ENCODE measurements at regions not wholly inside any gene's neighbourhood (a gene's known extent, or its start where the extent isn't known, plus 50 kb on each side); places are given as distances from the start of the nearest gene placed in this dataset.

- Histone ChIP-seq H3K27ac (no peak overlapping the region), H3K4me1 (no peaks in the 10 kb centered on the region), H3K9ac (no peak overlapping the region), H3K4me2 (no peak overlapping the region), H4K20me1 (no peaks in the 10 kb centered on the region), H3K4me3 (no peak overlapping the region), H3K27me3 (0 out of 2 replicates have a peak, but pooled peaks cover 4% of the 10 kb centered on the region), H3K36me3 (no peaks in the 10 kb centered on the region), H3K9me3 (peaks cover 16% of the 10 kb centered on the region)
- TF ChIP-seq Cebpa-rat (IDR thresholded peaks at IDR 0.05): no peak
These were observed 251.1 kb upstream of the HTR2C start for GRCh38 chrX:114332766-114333165.

DNA sequence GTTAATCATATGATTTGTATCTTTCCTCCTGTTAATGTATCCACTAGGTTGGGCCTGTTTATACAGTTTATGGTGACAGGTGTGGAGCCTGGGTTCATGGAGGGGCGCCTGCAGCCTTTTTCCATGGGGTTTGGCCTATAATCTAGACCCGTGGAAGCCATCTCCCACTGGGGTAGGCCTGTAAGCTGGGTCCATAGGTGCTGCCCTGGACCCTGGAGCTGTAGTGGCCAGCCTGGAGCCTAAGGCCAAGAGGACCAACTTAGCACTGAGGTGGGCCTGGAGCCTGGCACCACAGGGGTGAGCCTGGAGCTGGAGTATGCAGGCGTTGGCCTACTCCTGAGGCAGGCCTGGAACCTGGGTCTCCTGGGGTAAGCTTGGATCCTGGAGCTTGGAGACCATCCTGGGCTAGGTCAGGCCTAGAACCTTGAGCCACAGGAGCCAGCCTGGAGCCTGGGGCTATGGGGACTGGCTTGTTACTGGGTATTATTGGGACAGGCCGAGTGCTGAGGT lies 249.4 kb upstream of the HTR2C start:
- Histone ChIP-seq H3K4me1 (no peaks in the 10 kb centered on the region), H3K9me3 (peaks cover 16% of the 10 kb centered on the region), H3K36me3 (no peaks in the 10 kb centered on the region), H3K27ac (no peak overlapping the region), H3K4me2 (no peak overlapping the region), H4K20me1 (no peaks in the 10 kb centered on the region), H3K9ac (no peak overlapping the region), H3K27me3 (peaks cover 18% of the 10 kb centered on the region), H3K4me3 (no peak overlapping the region)
- TF ChIP-seq Cebpa-rat (IDR thresholded peaks at IDR 0.05): no peak

GRCh38 chrX:114338870-114339269 lies 245.0 kb upstream of the HTR2C start:
- no peak overlapping the region for H3K27ac ChIP-seq
- TF ChIP-seq Cebpa-rat (IDR thresholded peaks at IDR 0.05): no peak
- no peaks in the 10 kb centered on the region for H4K20me1 ChIP-seq

GRCh38 chrX:114344756-114345349 lies 239.0 kb upstream of the HTR2C start:
- no peak for TF ChIP-seq Cebpa-rat (IDR thresholded peaks at IDR 0.05)

More at GRCh38 chrX:114338870-114339269, 245.0 kb upstream of the HTR2C start:
- Histone ChIP-seq H3K4me2 (no peak overlapping the region), H3K4me1 (no peaks in the 10 kb centered on the region), H3K9ac (no peak overlapping the region), H3K27me3 (peaks cover 58% of the 10 kb centered on the region), H3K4me3 (no peak overlapping the region), H3K36me3 (no peaks in the 10 kb centered on the region), H3K9me3 (peaks cover 7% of the 10 kb centered on the region)

GRCh38 chrX:114361076-114361725 lies 222.7 kb upstream of the HTR2C start:
- Histone ChIP-seq H3K27ac (no peak overlapping the region), H3K9ac (no peak overlapping the region), H3K4me2 (no peak overlapping the region), H3K4me3 (no peak overlapping the region), H3K36me3 (no peaks in the 10 kb centered on the region), H3K27me3 (peaks cover 82% of the 10 kb centered on the region), H3K4me1 (no peaks in the 10 kb centered on the region), H3K9me3 (no peaks in the 10 kb centered on the region), H4K20me1 (no peaks in the 10 kb centered on the region)
- TF ChIP-seq Cebpa-rat (IDR thresholded peaks at IDR 0.05): no peak

More at GRCh38 chrX:114344756-114345349, 239.0 kb upstream of the HTR2C start:
- Histone ChIP-seq H3K4me1 (no peaks in the 10 kb centered on the region), H3K27me3 (peaks cover 78% of the 10 kb centered on the region), H3K4me3 (no peak overlapping the region), H3K9me3 (no peaks in the 10 kb centered on the region), H3K4me2 (no peak overlapping the region), H3K27ac (no peak overlapping the region), H3K9ac (no peak overlapping the region), H4K20me1 (no peaks in the 10 kb centered on the region; the same call in 1 of the 2 replicates), H3K36me3 (no peaks in the 10 kb centered on the region)

DNA sequence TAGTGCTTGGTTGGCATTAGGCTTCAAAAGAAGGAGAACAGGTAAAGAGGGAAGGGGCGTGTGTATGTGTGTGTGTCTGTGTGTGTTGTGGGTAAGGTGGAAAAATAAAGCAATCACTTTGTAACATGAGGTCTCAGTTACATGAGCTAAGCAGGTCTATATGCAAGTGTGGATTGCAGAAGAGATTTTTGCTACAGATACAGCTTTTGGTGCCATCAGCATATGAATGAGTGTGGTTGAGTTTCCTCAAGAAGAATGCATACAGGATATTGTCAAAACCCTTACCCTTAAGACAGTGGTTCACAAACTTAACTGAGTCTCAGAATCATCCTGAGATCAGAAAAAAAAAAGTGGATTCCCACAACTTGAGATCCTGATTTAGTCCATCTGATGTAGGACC lies 220.5 kb upstream of the HTR2C start:
- H4K20me1 ChIP-seq: no peaks in the 10 kb centered on the region
- H3K9me3 ChIP-seq: no peaks in the 10 kb centered on the region
- TF ChIP-seq Cebpa-rat (IDR thresholded peaks at IDR 0.05): no peak
- H3K4me2 ChIP-seq: no peak overlapping the region
- H3K9ac ChIP-seq: no peak overlapping the region
- no peak overlapping the region for H3K27ac ChIP-seq
- no peaks in the 10 kb centered on the region for H3K4me1 ChIP-seq
- H3K27me3 ChIP-seq: peaks cover 69% of the 10 kb centered on the region
- H3K36me3 ChIP-seq: no peaks in the 10 kb centered on the region
- H3K4me3 ChIP-seq: no peak overlapping the region

GRCh38 chrX:114365065-114365834 lies 218.6 kb upstream of the HTR2C start:
- Histone ChIP-seq H3K4me3 (no peak overlapping the region), H3K4me1 (no peaks in the 10 kb centered on the region), H3K36me3 (no peaks in the 10 kb centered on the region), H3K9me3 (no peaks in the 10 kb centered on the region), H4K20me1 (no peaks in the 10 kb centered on the region), H3K4me2 (no peak overlapping the region), H3K27ac (no peak overlapping the region), H3K27me3 (peaks cover 59% of the 10 kb centered on the region), H3K9ac (no peak overlapping the region)
- no peak for TF ChIP-seq Cebpa-rat (IDR thresholded peaks at IDR 0.05)

DNA sequence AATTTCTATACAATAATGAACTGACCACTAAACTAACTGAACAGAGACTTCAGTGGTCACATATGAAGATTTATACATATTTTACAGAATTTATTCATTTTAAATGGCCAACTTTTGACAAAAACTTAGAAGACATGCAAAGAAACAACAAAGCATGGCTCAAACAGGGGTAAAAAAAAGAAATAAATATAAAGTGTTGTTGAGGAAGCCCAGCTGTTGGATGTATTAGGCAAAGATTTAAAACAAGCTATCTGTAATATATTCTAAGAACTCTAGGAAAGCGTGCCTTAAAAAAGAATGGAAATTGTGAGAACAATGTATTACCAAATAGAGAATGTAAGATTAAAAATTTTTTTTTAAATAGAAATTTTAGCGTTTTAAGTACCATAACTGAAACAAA lies 210.9 kb upstream of the HTR2C start:
- no peak for TF ChIP-seq Cebpa-rat (IDR thresholded peaks at IDR 0.05)
- Histone ChIP-seq H3K4me1 (no peaks in the 10 kb centered on the region), H3K4me2 (no peak overlapping the region), H3K9me3 (no peaks in the 10 kb centered on the region), H3K9ac (no peak overlapping the region), H3K36me3 (no peaks in the 10 kb centered on the region), H3K27ac (no peak overlapping the region), H3K27me3 (peaks cover 51% of the 10 kb centered on the region), H4K20me1 (no peaks in the 10 kb centered on the region), H3K4me3 (no peak overlapping the region)

- Histone ChIP-seq H4K20me1 (no peaks in the 10 kb centered on the region), H3K4me1 (no peaks in the 10 kb centered on the region), H3K4me2 (no peak overlapping the region), H3K4me3 (no peak overlapping the region), H3K36me3 (no peaks in the 10 kb centered on the region), H3K27me3 (peaks cover 26% of the 10 kb centered on the region), H3K27ac (no peak overlapping the region), H3K9me3 (no peaks in the 10 kb centered on the region), H3K9ac (no peak overlapping the region)
- TF ChIP-seq Cebpa-rat (IDR thresholded peaks at IDR 0.05): no peak
These were observed 193.6 kb upstream of the HTR2C start for GRCh38 chrX:114390251-114390796.
